H7 (cell line): ENCODE measurements at regions not wholly inside any gene's neighbourhood (a gene's known extent, or its start where the extent isn't known, plus 50 kb on each side); places are given as distances from the start of the nearest gene placed in this dataset.

Experiments used
- DNase-seq: peaks from one replicate; pipeline ENCODE4 v3.0.0; 2012
- H3K27me3 ChIP-seq: 2 replicates; pipeline ENCODE4 v1.6.0; 2011; ENCODE audit warnings: mild to moderate bottlenecking, low read length; ENCODE audit not compliant: control insufficient read depth, insufficient read depth
- H3K36me3 ChIP-seq: replicated peaks from 2 replicates; pipeline ENCODE4 v1.5.1; 2011; ENCODE audit warnings: low read length; ENCODE audit not compliant: control insufficient read depth, insufficient read depth
- H3K4me3 ChIP-seq: 2 replicates; pipeline ENCODE4 v1.5.1; 2011; ENCODE audit warnings: low read depth, mild to moderate bottlenecking, control low read depth, low read length, moderate library complexity; ENCODE audit not compliant: insufficient read depth

GRCh38 chr10:90975096-90975495 lies 54.2 kb upstream of the ANKRD1 start:
- H3K27me3 ChIP-seq, result no peaks in the 10 kb centered on the region; the same call in 1 of the 2 replicates
- no peak for DNase-seq

GRCh38 chr10:90977162-90977854 lies 56.4 kb upstream of the ANKRD1 start:
- no peak overlapping the region for H3K4me3 ChIP-seq
- no peaks in the 10 kb centered on the region; the same call in 1 of the 2 replicates for H3K27me3 ChIP-seq
- no peak for DNase-seq
- no peaks in the 10 kb centered on the region for H3K36me3 ChIP-seq

More at GRCh38 chr10:90975096-90975495, 54.2 kb upstream of the ANKRD1 start:
- H3K36me3 ChIP-seq, result no peaks in the 10 kb centered on the region
- H3K4me3 ChIP-seq, result no peak overlapping the region

GRCh38 chr10:90977855-90978486 lies 57.1 kb upstream of the ANKRD1 start:
- H3K27me3 ChIP-seq, result no peaks in the 10 kb centered on the region; the same call in 1 of the 2 replicates
- no peaks in the 10 kb centered on the region for H3K36me3 ChIP-seq
- DNase-seq, result no peak
- H3K4me3 ChIP-seq, result no peak overlapping the region

- no peaks in the 10 kb centered on the region for H3K36me3 ChIP-seq
- H3K27me3 ChIP-seq, result no peaks in the 10 kb centered on the region
- no peak for DNase-seq
- H3K4me3 ChIP-seq, result no peak overlapping the region
These were observed 61.6 kb upstream of the ANKRD1 start for GRCh38 chr10:90982406-90983008.

- DNase-seq, result no peak
- Histone ChIP-seq H3K27me3 (no peaks in the 10 kb centered on the region), H3K36me3 (no peaks in the 10 kb centered on the region), H3K4me3 (no peak overlapping the region)
These were observed 63.1 kb upstream of the ANKRD1 start for GRCh38 chr10:90983914-90984549.

- no peak for DNase-seq
- Histone ChIP-seq H3K4me3 (no peak overlapping the region), H3K36me3 (no peaks in the 10 kb centered on the region), H3K27me3 (no peaks in the 10 kb centered on the region)
These were observed 64.0 kb upstream of the ANKRD1 start for GRCh38 chr10:90984898-90985297.

- no peak for DNase-seq
- no peaks in the 10 kb centered on the region for H3K36me3 ChIP-seq
- H3K4me3 ChIP-seq, result no peak overlapping the region
- no peaks in the 10 kb centered on the region for H3K27me3 ChIP-seq
These were observed 64.5 kb upstream of the ANKRD1 start for GRCh38 chr10:90985321-90985933.

- Histone ChIP-seq H3K36me3 (no peaks in the 10 kb centered on the region), H3K27me3 (no peaks in the 10 kb centered on the region), H3K4me3 (no peak overlapping the region)
- DNase-seq, result no peak
These were observed 65.4 kb upstream of the ANKRD1 start for GRCh38 chr10:90986136-90986760.

GRCh38 chr10:90986870-90987269 lies 66.0 kb upstream of the ANKRD1 start:
- H3K36me3 ChIP-seq, result no peaks in the 10 kb centered on the region
- no peak for DNase-seq
- H3K4me3 ChIP-seq, result no peak overlapping the region
- H3K27me3 ChIP-seq, result no peaks in the 10 kb centered on the region

- H3K27me3 ChIP-seq, result no peaks in the 10 kb centered on the region
- H3K36me3 ChIP-seq, result no peaks in the 10 kb centered on the region
- no peak overlapping the region for H3K4me3 ChIP-seq
- no peak for DNase-seq
These were observed 66.5 kb upstream of the ANKRD1 start for GRCh38 chr10:90987383-90987782.

- Histone ChIP-seq H3K36me3 (no peaks in the 10 kb centered on the region), H3K4me3 (no peak overlapping the region), H3K27me3 (no peaks in the 10 kb centered on the region)
- DNase-seq, result no peak
These were observed 67.1 kb upstream of the ANKRD1 start for GRCh38 chr10:90988024-90988423.

GRCh38 chr10:90988802-90989201 lies 67.9 kb upstream of the ANKRD1 start:
- no peaks in the 10 kb centered on the region for H3K36me3 ChIP-seq

GRCh38 chr10:90989378-90989777 lies 68.5 kb upstream of the ANKRD1 start:
- Histone ChIP-seq H3K4me3 (no peak overlapping the region), H3K27me3 (no peaks in the 10 kb centered on the region), H3K36me3 (no peaks in the 10 kb centered on the region)
- DNase-seq, result no peak

More at GRCh38 chr10:90988802-90989201, 67.9 kb upstream of the ANKRD1 start:
- H3K27me3 ChIP-seq, result no peaks in the 10 kb centered on the region
- no peak for DNase-seq
- H3K4me3 ChIP-seq, result no peak overlapping the region

GRCh38 chr10:90992462-90992861 lies 71.6 kb upstream of the ANKRD1 start:
- H3K4me3 ChIP-seq, result no peak overlapping the region
- DNase-seq, result no peak
- H3K36me3 ChIP-seq, result no peaks in the 10 kb centered on the region
- no peaks in the 10 kb centered on the region for H3K27me3 ChIP-seq
